Mammary epithelial cell (primary cell): ENCODE measurements at regions not wholly inside any gene's neighbourhood (a gene's known extent, or its start where the extent isn't known, plus 50 kb on each side); places are given as distances from the start of the nearest gene placed in this dataset.

Experiments
- EZH2 ChIP-seq: IDR thresholded peaks from 2 replicates; pipeline ENCODE4 v1.6.1; 2012; ENCODE audit warnings: low read length, inconsistent platforms, borderline replicate concordance
- TF ChIP-seq, protein P1 (sequence below), 2 donors: IDR thresholded peaks in 1 of 2; conservative IDR thresholded peaks in 1 of 2; 2 replicates each; pipeline ENCODE4 v1.5.1; 2011 to 2012; ENCODE audit warnings: inconsistent platforms in 2 of 2, low read length in 2 of 2, mild to moderate bottlenecking in 2 of 2, control low read depth in 1 of 2, low read depth in 1 of 2; ENCODE audit not compliant: insufficient read depth in 1 of 2; ENCODE audit errors: extremely low read depth in 1 of 2

DNA sequence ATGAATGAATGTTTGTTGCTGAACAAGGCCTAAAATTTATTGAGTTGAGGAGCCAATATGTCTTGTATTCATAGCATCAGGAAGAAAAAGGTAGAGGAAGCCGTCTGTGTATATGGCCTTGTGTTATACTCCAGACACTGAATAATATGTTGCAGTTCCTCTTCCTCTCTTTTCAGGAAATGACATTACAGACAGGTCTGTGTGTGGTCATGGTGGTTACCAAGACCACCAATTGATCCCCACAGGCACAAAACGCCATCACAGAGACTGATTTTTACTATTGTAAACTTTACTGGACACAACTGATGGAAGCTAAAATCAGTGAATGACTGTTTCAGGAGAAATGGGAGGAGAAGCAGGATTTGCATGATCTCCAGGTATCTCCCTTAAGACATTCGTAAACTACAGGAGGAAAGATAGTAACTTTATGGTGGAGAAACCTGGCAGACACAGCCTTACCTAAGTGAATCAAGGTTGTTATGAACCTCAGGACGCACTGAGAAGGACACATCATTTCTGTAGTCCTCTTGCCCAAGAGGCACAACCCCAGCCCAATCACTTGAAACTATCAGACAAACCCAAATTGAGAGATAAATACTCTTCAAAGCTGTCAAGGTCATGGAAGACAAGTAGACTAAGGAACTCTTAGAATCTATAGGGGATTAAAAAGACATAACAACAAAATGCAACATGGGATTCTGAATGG, 334.1 kb upstream of the RGS6 start:
- TF ChIP-seq, protein P1, sequence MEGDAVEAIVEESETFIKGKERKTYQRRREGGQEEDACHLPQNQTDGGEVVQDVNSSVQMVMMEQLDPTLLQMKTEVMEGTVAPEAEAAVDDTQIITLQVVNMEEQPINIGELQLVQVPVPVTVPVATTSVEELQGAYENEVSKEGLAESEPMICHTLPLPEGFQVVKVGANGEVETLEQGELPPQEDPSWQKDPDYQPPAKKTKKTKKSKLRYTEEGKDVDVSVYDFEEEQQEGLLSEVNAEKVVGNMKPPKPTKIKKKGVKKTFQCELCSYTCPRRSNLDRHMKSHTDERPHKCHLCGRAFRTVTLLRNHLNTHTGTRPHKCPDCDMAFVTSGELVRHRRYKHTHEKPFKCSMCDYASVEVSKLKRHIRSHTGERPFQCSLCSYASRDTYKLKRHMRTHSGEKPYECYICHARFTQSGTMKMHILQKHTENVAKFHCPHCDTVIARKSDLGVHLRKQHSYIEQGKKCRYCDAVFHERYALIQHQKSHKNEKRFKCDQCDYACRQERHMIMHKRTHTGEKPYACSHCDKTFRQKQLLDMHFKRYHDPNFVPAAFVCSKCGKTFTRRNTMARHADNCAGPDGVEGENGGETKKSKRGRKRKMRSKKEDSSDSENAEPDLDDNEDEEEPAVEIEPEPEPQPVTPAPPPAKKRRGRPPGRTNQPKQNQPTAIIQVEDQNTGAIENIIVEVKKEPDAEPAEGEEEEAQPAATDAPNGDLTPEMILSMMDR (conservative IDR thresholded peaks at IDR 0.05 in 1 of 2, IDR thresholded peaks at IDR 0.05 in 1 of 2; ENCODE audit: extremely low read depth in 1 of 2, insufficient read depth in 1 of 2, low read depth in 1 of 2, low read length in 2 of 2) = no peak
- no peak for TF ChIP-seq EZH2
